ENCODE measurements at regions not wholly inside any gene's neighbourhood (a gene's known extent, or its start where the extent isn't known, plus 50 kb on each side); places are given as distances from the start of the nearest gene placed in this dataset.

- no peak for TF ChIP-seq POLR2A (IDR thresholded peaks at IDR 0.05; ENCODE audit: low read depth, low read length)
- no peak for TF ChIP-seq POLR2AphosphoS5 (IDR thresholded peaks at IDR 0.05; ENCODE audit: insufficient read depth, low read depth, low read length)
- TF ChIP-seq GATA2 (IDR thresholded peaks at IDR 0.05; ENCODE audit: insufficient read depth, insufficient read length, low read depth, low read length) = no peak
- no peak for TF ChIP-seq FOS (IDR thresholded peaks at IDR 0.05; ENCODE audit: borderline replicate concordance, insufficient read depth, low read length)
- TF ChIP-seq CTCF (IDR thresholded peaks at IDR 0.05; ENCODE audit: extremely low read depth in 1 of 2, insufficient read depth in 1 of 2, low read depth in 1 of 2, low read length in 2 of 2) = no peak
- TF ChIP-seq EZH2 (IDR thresholded peaks at IDR 0.05; ENCODE audit: borderline replicate concordance, low read depth, low read length, severe bottlenecking) = no peak
- DNase-seq (ENCODE audit: low read depth, low spot score) (no peak), FAIRE-seq (no peak)
- H3K4me3 ChIP-seq (replicated peaks in 1 of 3; ENCODE audit: insufficient read depth in 1 of 3, low read depth in 1 of 3, low read length in 3 of 3) = no peak overlapping the region
- no peak overlapping the region for H3K4me2 ChIP-seq (ENCODE audit: insufficient read depth, low read length)
- H3K9me3 ChIP-seq (replicated peaks; ENCODE audit: control insufficient read depth, insufficient read depth, low read length) = no peaks in the 10 kb centered on the region
- H3K9me1 ChIP-seq (replicated peaks; ENCODE audit: control insufficient read depth, extremely low read depth, insufficient read depth, low read length) = no peaks in the 10 kb centered on the region
- no peak overlapping the region for H3K27ac ChIP-seq (ENCODE audit: insufficient read depth, low read depth, low read length)
- no peaks in the 10 kb centered on the region for H4K20me1 ChIP-seq (replicated peaks; ENCODE audit: control insufficient read depth, extremely low read depth, insufficient read depth, low read length)
- H3K79me2 ChIP-seq (ENCODE audit: control insufficient read depth, insufficient read depth, low read length) = no peaks in the 10 kb centered on the region
- H3K4me1 ChIP-seq (ENCODE audit: control insufficient read depth, extremely low read depth, insufficient read depth, low read length) = no peaks in the 10 kb centered on the region
- H3K9ac ChIP-seq (replicated peaks; ENCODE audit: extremely low read depth, insufficient read depth, low read length) = no peak overlapping the region
- no peaks in the 10 kb centered on the region for H3K36me3 ChIP-seq (ENCODE audit: control insufficient read depth in 2 of 2, extremely low read depth in 1 of 2, insufficient read depth in 2 of 2, low read length in 2 of 2)
- POLR2A ChIA-PET = no interaction called here
- dilution Hi-C loops (cut with MboI; ENCODE audit: extremely low pct_ligation_motif_present, low sequenced_read_pairs) (no loop called here), intact Hi-C loops (cut with micrococcal nuclease) (no loop called here)
- H2AFZ ChIP-seq (ENCODE audit: low read depth, low read length) = no peak overlapping the region
- BruUV-seq (replicated peaks) = no TSS peak
- H3K27me3 ChIP-seq (ENCODE audit: control insufficient read depth in 2 of 2, insufficient read depth in 2 of 2, low read length in 2 of 2) = no peaks in the 10 kb centered on the region
- CTCF ChIA-PET = no interaction called here
Observed at GRCh38 chr13:53150568-53150967, 122.0 kb downstream of the OLFM4 start.
